Transverse colon (tissue), 4 donors: ENCODE measurements at regions not wholly inside any gene's neighbourhood (a gene's known extent, or its start where the extent isn't known, plus 50 kb on each side); places are given as distances from the start of the nearest gene placed in this dataset.

Source experiments
- DNase-seq: peaks from one replicate; pipeline ENCODE4 v3.0.0-alpha.2; 2019
- H3K27ac ChIP-seq, 4 donors: fragments of 200-600 bp; sonication (generic); 2 replicates each; pipeline ENCODE4 v1.5.1; 2016 to 2018; ENCODE audit warnings: inconsistent platforms in 4 of 4
- H3K27me3 ChIP-seq: fragments of 200-600 bp; sonication (generic); 2 replicates; pipeline ENCODE4 v1.5.1; 2017; ENCODE audit warnings: inconsistent platforms
- H3K36me3 ChIP-seq, 4 donors: fragments of 200-600 bp; sonication (generic); 2 replicates each; pipeline ENCODE4 v1.5.1; 2017 to 2019; ENCODE audit warnings: inconsistent platforms in 4 of 4
- H3K4me1 ChIP-seq, 4 donors: fragments of 200-600 bp; sonication (generic); 2 replicates each; pipeline ENCODE4 v1.5.1; 2017 to 2020; ENCODE audit warnings: inconsistent platforms in 4 of 4
- H3K4me3 ChIP-seq, 4 donors: fragments of 200-600 bp; sonication (generic); 1 replicate in 1 of 4; 2 replicates in 3 of 4; pipeline versions ENCODE4 v1.5.1 to v1.6.1; 2017 to 2019; ENCODE audit warnings: inconsistent platforms in 4 of 4
- H3K9me3 ChIP-seq, 2 donors: fragments of 200-600 bp; sonication (generic); 2 replicates each; pipeline ENCODE4 v1.5.1; 2017 to 2019; ENCODE audit warnings: inconsistent platforms in 2 of 2
- EP300 ChIP-seq: sonication (generic); formaldehyde crosslinking; IDR thresholded peaks from one replicate; pipeline ENCODE4 v1.6.1; 2017; ENCODE audit warnings: antibody characterized with exemption, low read depth
- POLR2A ChIP-seq: fragments of 450-650 bp; IDR thresholded peaks from one replicate; pipeline ENCODE4 v1.6.1; 2016; ENCODE audit warnings: antibody characterized with exemption, mild to moderate bottlenecking, moderate library complexity
- POLR2AphosphoS5 ChIP-seq, 3 donors: sonication (generic); formaldehyde crosslinking; IDR thresholded peaks; one replicate each; pipeline ENCODE4 v1.6.1; 2016; ENCODE audit warnings: antibody characterized with exemption in 3 of 3
- WGBS, 2 donors: methylation state at CpG; one replicate each; pipeline ENCODE4 v1.1.5; 2018; ENCODE audit warnings: low coverage in 1 of 2; 5-methylcytosine and 5-hydroxymethylcytosine counted together
- in situ Hi-C, 4 donors: fragments of 200-750 bp; cut with MboI; loops; one replicate each; pipeline versions ENCODE4 v1.15.0 to v1.15.1; 2017; ENCODE audit warnings: low sequenced_read_pairs in 3 of 4, low pct_ligation_motif_present in 1 of 4, low pct_unique_long_range_greater_than_20kb in 1 of 4
- intact Hi-C: fragments of 100-400 bp; cut with DNase I; formaldehyde crosslinking; loops from one replicate; pipeline ENCODE4 v1.15.1; 2023; ENCODE audit warnings: low total_unique reads
- TF ChIP-seq, protein P1 (sequence below), 5 experiments: fragments of 200-600 bp in 3 of 5; fragments of 450-650 bp in 2 of 5; sonication (generic) in 3 of 5; IDR thresholded peaks; 1 replicate in 2 of 5; 2 replicates in 3 of 5; pipeline ENCODE4 v1.5.1; 2016 to 2017; ENCODE audit warnings: antibody characterized with exemption in 5 of 5, inconsistent platforms in 3 of 5, mild to moderate bottlenecking in 2 of 5, moderate library complexity in 1 of 5

GRCh38 chr2:150630587-150631235, 143.2 kb upstream of the RND3 start:
- no peak overlapping the region for H3K27ac ChIP-seq
- WGBS, 2 donors: 72 to 79% methylated on average over 2 to 3 of the region's 3 CpGs
- intact Hi-C loops: no loop called here

GRCh38 chr2:150627526-150627925, 140.1 kb upstream of the RND3 start:
- in situ Hi-C loops: no loop called here

More at GRCh38 chr2:150630587-150631235, 143.2 kb upstream of the RND3 start:
- no peaks in the 10 kb centered on the region for H3K4me1 ChIP-seq
- H3K36me3 ChIP-seq: no peaks in the 10 kb centered on the region
- H3K4me3 ChIP-seq: no peak overlapping the region
- no peak for DNase-seq
- no peaks in the 10 kb centered on the region for H3K9me3 ChIP-seq
- in situ Hi-C loops: no loop called here
- no peaks in the 10 kb centered on the region for H3K27me3 ChIP-seq
- TF ChIP-seq POLR2A (no peak), POLR2AphosphoS5 (IDR thresholded peaks at IDR 0.05) (no peak), EP300 (no peak)
- TF ChIP-seq, protein P1, sequence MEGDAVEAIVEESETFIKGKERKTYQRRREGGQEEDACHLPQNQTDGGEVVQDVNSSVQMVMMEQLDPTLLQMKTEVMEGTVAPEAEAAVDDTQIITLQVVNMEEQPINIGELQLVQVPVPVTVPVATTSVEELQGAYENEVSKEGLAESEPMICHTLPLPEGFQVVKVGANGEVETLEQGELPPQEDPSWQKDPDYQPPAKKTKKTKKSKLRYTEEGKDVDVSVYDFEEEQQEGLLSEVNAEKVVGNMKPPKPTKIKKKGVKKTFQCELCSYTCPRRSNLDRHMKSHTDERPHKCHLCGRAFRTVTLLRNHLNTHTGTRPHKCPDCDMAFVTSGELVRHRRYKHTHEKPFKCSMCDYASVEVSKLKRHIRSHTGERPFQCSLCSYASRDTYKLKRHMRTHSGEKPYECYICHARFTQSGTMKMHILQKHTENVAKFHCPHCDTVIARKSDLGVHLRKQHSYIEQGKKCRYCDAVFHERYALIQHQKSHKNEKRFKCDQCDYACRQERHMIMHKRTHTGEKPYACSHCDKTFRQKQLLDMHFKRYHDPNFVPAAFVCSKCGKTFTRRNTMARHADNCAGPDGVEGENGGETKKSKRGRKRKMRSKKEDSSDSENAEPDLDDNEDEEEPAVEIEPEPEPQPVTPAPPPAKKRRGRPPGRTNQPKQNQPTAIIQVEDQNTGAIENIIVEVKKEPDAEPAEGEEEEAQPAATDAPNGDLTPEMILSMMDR (IDR thresholded peaks at IDR 0.05): no peak

DNA sequence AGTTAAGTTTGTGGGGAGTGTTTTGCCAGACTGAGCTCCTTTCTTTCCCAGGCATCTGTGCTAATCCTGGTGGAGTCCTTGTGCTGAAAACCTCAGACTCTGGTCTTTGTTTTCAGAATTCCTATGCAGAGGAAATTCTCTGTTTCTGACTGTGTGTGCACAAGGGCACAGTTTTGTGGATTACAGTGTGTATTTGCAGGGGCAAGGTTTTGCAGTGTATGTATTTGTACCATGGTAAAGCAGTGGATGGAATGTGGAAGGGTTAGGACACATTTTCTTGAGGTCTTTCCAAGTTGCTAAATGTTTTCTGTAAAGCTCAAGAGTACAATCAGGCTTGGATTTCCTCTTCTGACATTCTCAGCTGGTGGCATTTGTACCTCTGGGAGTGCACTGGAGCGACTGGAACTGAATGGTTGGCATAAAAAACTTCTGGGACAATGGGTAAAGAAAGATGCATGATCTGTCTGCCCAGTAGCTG, 139.5 kb upstream of the RND3 start:
- intact Hi-C loops: no loop called here
- 33 to 65% methylated on average over 1 of the region's 1 CpG for WGBS, 2 donors
- no peak for DNase-seq
- Histone ChIP-seq H3K27ac (no peak overlapping the region), H3K27me3 (no peaks in the 10 kb centered on the region), H3K9me3 (no peaks in the 10 kb centered on the region), H3K36me3 (no peaks in the 10 kb centered on the region), H3K4me3 (no peak overlapping the region), H3K4me1 (no peaks in the 10 kb centered on the region)
- in situ Hi-C loops: no loop called here
- TF ChIP-seq, protein P1 (IDR thresholded peaks at IDR 0.05): no peak
- TF ChIP-seq POLR2A (no peak), EP300 (no peak), POLR2AphosphoS5 (IDR thresholded peaks at IDR 0.05) (no peak)

More at GRCh38 chr2:150627526-150627925, 140.1 kb upstream of the RND3 start:
- Histone ChIP-seq H3K27me3 (no peaks in the 10 kb centered on the region), H3K36me3 (no peaks in the 10 kb centered on the region), H3K9me3 (no peaks in the 10 kb centered on the region), H3K4me1 (no peaks in the 10 kb centered on the region), H3K4me3 (no peak overlapping the region), H3K27ac (no peak overlapping the region)
- intact Hi-C loops: no loop called here
- no peak for DNase-seq
- TF ChIP-seq EP300 (no peak), POLR2A (no peak), POLR2AphosphoS5 (IDR thresholded peaks at IDR 0.05) (no peak)
- TF ChIP-seq, protein P1 (IDR thresholded peaks at IDR 0.05): no peak

DNA sequence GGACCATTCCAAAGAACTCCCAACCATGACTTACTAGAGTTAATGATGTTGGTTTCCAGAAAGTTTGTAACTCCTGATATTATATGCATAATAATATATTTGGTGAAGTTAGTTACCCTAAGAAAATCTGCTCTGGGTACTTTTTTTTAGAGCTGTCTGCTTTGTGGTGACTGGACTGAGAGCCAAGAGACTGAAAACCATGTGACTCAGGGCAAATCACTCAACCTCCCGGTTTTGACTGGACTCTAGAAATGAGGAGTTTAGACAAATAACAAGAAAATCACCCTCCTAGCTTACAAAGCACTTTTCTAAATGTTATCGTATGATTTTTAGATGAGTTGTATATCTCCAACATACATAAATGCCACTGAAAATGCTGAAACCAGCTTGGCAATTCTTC, 138.3 kb upstream of the RND3 start:
- 88 to 94% methylated on average over 2 of the region's 2 CpGs for WGBS, 2 donors
- no peak overlapping the region for H3K4me3 ChIP-seq
- in situ Hi-C loops: no loop called here

More for the DNA sequence above, 138.3 kb upstream of the RND3 start:
- Histone ChIP-seq H3K36me3 (no peaks in the 10 kb centered on the region), H3K4me1 (no peaks in the 10 kb centered on the region), H3K9me3 (no peaks in the 10 kb centered on the region), H3K27me3 (no peaks in the 10 kb centered on the region), H3K27ac (no peak overlapping the region)
- no peak for DNase-seq
- TF ChIP-seq, protein P1 (IDR thresholded peaks at IDR 0.05): no peak
- TF ChIP-seq POLR2A (no peak), POLR2AphosphoS5 (IDR thresholded peaks at IDR 0.05) (no peak), EP300 (no peak)
- intact Hi-C loops: no loop called here
